Neural cell (in vitro differentiated cells): ENCODE measurements at regions not wholly inside any gene's neighbourhood (a gene's known extent, or its start where the extent isn't known, plus 50 kb on each side); places are given as distances from the start of the nearest gene placed in this dataset.

ENCODE experiments used
- H2AFZ ChIP-seq: fragments of 200-600, 300-800 bp; sonication (generic), shearing (Covaris generic); 2 replicates; pipeline ENCODE4 v1.6.0; 2014; ENCODE audit warnings: low read depth, mild to moderate bottlenecking, antibody characterized with exemption, low read length, moderate library complexity
- H3F3A ChIP-seq: fragments of 200-600 bp; shearing (Covaris generic); 2 replicates; pipeline ENCODE4 v1.6.1; 2016; ENCODE audit warnings: mild to moderate bottlenecking, moderate library complexity, mixed read lengths, antibody characterized with exemption, low read length; ENCODE audit not compliant: insufficient read depth, poor library complexity, severe bottlenecking
- H3K27ac ChIP-seq: fragments of 200-600, 300-800 bp; sonication (generic), shearing (Covaris generic); 2 replicates; pipeline ENCODE4 v1.5.1; 2014; ENCODE audit warnings: mild to moderate bottlenecking, low read length, moderate library complexity
- H3K27me3 ChIP-seq: fragments of 300-800, 200-600 bp; sonication (generic), shearing (Covaris generic); 2 replicates; pipeline ENCODE4 v1.6.0; 2014; ENCODE audit warnings: mild to moderate bottlenecking, low read depth, low read length, moderate library complexity; ENCODE audit not compliant: insufficient read depth
- H3K36me3 ChIP-seq: fragments of 300-800, 200-600 bp; sonication (generic), shearing (Covaris generic); 2 replicates; pipeline ENCODE4 v1.5.1; 2014; ENCODE audit warnings: mild to moderate bottlenecking, antibody characterized with exemption, low read length, moderate library complexity; ENCODE audit not compliant: insufficient read depth
- H3K4me2 ChIP-seq: fragments of 300-800, 200-600 bp; sonication (generic), shearing (Covaris generic); 2 replicates; pipeline ENCODE4 v1.6.0; 2014; ENCODE audit warnings: mild to moderate bottlenecking, low read length
- H3K4me3 ChIP-seq: fragments of 300-800, 200-600 bp; sonication (generic), shearing (Covaris generic); 2 replicates; pipeline ENCODE4 v1.5.1; 2014; ENCODE audit warnings: mild to moderate bottlenecking, low read length, moderate library complexity
- H3K79me2 ChIP-seq: fragments of 200-600 bp; shearing (Covaris generic); replicated peaks from 2 replicates; pipeline ENCODE4 v1.6.0; 2014; ENCODE audit warnings: mild to moderate bottlenecking, low read length, moderate library complexity; ENCODE audit not compliant: insufficient read depth
- H3K9ac ChIP-seq: fragments of 300-800, 200-600 bp; sonication (generic), shearing (Covaris generic); 2 replicates; pipeline ENCODE4 v1.6.1; 2016; ENCODE audit warnings: mild to moderate bottlenecking, low read length, mixed read lengths
- H3K9me2 ChIP-seq: fragments of 200-600 bp; shearing (Covaris generic); 2 replicates; pipeline ENCODE4 v1.6.1; 2016; ENCODE audit warnings: mild to moderate bottlenecking, low read length, mixed read lengths; ENCODE audit not compliant: insufficient read depth
- H3K9me3 ChIP-seq: fragments of 200-600, 300-800 bp; sonication (generic), shearing (Covaris generic); 2 replicates; pipeline ENCODE4 v1.6.1; 2016; ENCODE audit warnings: mild to moderate bottlenecking, mixed run types, low read length, moderate library complexity, mixed read lengths
- H4K20me1 ChIP-seq: fragments of 200-600 bp; shearing (Covaris generic); 2 replicates; pipeline ENCODE4 v1.6.1; 2016; ENCODE audit warnings: mild to moderate bottlenecking, mixed run types; ENCODE audit not compliant: insufficient read depth
- EP300 ChIP-seq: fragments of 450-650 bp; conservative IDR thresholded peaks from 2 replicates; pipeline ENCODE4 v1.6.1; 2014; ENCODE audit warnings: antibody characterized with exemption, mild to moderate bottlenecking, moderate library complexity; ENCODE audit not compliant: poor library complexity, severe bottlenecking
- EZH2 ChIP-seq: fragments of 200-600, 300-800 bp; shearing (Covaris generic), sonication (generic); IDR thresholded peaks from 2 replicates; pipeline ENCODE4 v1.6.1; 2014; ENCODE audit warnings: antibody characterized with exemption, low read length, borderline replicate concordance, mild to moderate bottlenecking; ENCODE audit not compliant: insufficient read depth, poor library complexity, severe bottlenecking
- MXI1 ChIP-seq: fragments of 450-650 bp; conservative IDR thresholded peaks from 2 replicates; pipeline ENCODE4 v1.6.1; 2014; ENCODE audit warnings: antibody characterized with exemption, mild to moderate bottlenecking; ENCODE audit not compliant: poor library complexity, severe bottlenecking
- POLR2AphosphoS5 ChIP-seq: IDR thresholded peaks from 2 replicates; pipeline ENCODE4 v1.6.1; 2012
- RAD21 ChIP-seq: fragments of 450-650 bp; conservative IDR thresholded peaks from 2 replicates; pipeline ENCODE4 v1.6.1; 2014; ENCODE audit warnings: antibody characterized with exemption, mild to moderate bottlenecking, moderate library complexity
- SMC3 ChIP-seq: fragments of 450-650 bp; conservative IDR thresholded peaks from 2 replicates; pipeline ENCODE4 v1.6.1; 2014; ENCODE audit warnings: antibody characterized with exemption, mild to moderate bottlenecking, moderate library complexity; ENCODE audit not compliant: poor library complexity
- TAF1 ChIP-seq: IDR thresholded peaks from 2 replicates; pipeline ENCODE4 v1.6.1; 2012; ENCODE audit warnings: low read depth
- TF ChIP-seq, protein P1 (sequence below): fragments of 450-650 bp; IDR thresholded peaks from 2 replicates; pipeline ENCODE4 v1.5.1; 2014; ENCODE audit warnings: antibody characterized with exemption, mild to moderate bottlenecking, moderate library complexity; ENCODE audit not compliant: poor library complexity, severe bottlenecking
- TF ChIP-seq, protein P2 (sequence below): IDR thresholded peaks from 2 replicates; pipeline ENCODE4 v1.6.1; 2012; ENCODE audit warnings: borderline replicate concordance

GRCh38 chr11:80321786-80322185, 881.0 kb upstream of the TENM4 start:
- H3K27me3 ChIP-seq, result no peaks in the 10 kb centered on the region
- no peaks in the 10 kb centered on the region for H4K20me1 ChIP-seq
- H3K4me2 ChIP-seq, result no peak overlapping the region
- H3K4me3 ChIP-seq, result no peak overlapping the region
- H3F3A ChIP-seq, result no peaks in the 10 kb centered on the region
- TF ChIP-seq, protein P1, sequence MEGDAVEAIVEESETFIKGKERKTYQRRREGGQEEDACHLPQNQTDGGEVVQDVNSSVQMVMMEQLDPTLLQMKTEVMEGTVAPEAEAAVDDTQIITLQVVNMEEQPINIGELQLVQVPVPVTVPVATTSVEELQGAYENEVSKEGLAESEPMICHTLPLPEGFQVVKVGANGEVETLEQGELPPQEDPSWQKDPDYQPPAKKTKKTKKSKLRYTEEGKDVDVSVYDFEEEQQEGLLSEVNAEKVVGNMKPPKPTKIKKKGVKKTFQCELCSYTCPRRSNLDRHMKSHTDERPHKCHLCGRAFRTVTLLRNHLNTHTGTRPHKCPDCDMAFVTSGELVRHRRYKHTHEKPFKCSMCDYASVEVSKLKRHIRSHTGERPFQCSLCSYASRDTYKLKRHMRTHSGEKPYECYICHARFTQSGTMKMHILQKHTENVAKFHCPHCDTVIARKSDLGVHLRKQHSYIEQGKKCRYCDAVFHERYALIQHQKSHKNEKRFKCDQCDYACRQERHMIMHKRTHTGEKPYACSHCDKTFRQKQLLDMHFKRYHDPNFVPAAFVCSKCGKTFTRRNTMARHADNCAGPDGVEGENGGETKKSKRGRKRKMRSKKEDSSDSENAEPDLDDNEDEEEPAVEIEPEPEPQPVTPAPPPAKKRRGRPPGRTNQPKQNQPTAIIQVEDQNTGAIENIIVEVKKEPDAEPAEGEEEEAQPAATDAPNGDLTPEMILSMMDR, result no peak
- TF ChIP-seq, protein P2, sequence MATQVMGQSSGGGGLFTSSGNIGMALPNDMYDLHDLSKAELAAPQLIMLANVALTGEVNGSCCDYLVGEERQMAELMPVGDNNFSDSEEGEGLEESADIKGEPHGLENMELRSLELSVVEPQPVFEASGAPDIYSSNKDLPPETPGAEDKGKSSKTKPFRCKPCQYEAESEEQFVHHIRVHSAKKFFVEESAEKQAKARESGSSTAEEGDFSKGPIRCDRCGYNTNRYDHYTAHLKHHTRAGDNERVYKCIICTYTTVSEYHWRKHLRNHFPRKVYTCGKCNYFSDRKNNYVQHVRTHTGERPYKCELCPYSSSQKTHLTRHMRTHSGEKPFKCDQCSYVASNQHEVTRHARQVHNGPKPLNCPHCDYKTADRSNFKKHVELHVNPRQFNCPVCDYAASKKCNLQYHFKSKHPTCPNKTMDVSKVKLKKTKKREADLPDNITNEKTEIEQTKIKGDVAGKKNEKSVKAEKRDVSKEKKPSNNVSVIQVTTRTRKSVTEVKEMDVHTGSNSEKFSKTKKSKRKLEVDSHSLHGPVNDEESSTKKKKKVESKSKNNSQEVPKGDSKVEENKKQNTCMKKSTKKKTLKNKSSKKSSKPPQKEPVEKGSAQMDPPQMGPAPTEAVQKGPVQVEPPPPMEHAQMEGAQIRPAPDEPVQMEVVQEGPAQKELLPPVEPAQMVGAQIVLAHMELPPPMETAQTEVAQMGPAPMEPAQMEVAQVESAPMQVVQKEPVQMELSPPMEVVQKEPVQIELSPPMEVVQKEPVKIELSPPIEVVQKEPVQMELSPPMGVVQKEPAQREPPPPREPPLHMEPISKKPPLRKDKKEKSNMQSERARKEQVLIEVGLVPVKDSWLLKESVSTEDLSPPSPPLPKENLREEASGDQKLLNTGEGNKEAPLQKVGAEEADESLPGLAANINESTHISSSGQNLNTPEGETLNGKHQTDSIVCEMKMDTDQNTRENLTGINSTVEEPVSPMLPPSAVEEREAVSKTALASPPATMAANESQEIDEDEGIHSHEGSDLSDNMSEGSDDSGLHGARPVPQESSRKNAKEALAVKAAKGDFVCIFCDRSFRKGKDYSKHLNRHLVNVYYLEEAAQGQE, result no peak
- TF ChIP-seq MXI1, result no peak
- TF ChIP-seq TAF1, result no peak
- no peak for TF ChIP-seq SMC3
- TF ChIP-seq EZH2, result no peak
- no peak for TF ChIP-seq POLR2AphosphoS5
- TF ChIP-seq RAD21, result no peak
- no peak for TF ChIP-seq EP300
- no peaks in the 10 kb centered on the region for H3K9me3 ChIP-seq
- no peak overlapping the region for H3K27ac ChIP-seq
- no peaks in the 10 kb centered on the region for H3K9me2 ChIP-seq
- no peaks in the 10 kb centered on the region for H3K36me3 ChIP-seq
- H3K79me2 ChIP-seq, result no peaks in the 10 kb centered on the region
- no peak overlapping the region for H3K9ac ChIP-seq
- no peak overlapping the region for H2AFZ ChIP-seq

- no peaks in the 10 kb centered on the region for H3K79me2 ChIP-seq
- no peaks in the 10 kb centered on the region for H3K9me2 ChIP-seq
- no peaks in the 10 kb centered on the region for H3K36me3 ChIP-seq
- H4K20me1 ChIP-seq, result no peaks in the 10 kb centered on the region
- H3F3A ChIP-seq, result no peaks in the 10 kb centered on the region
- H3K27me3 ChIP-seq, result no peaks in the 10 kb centered on the region
- H3K9ac ChIP-seq, result no peak overlapping the region
- H3K27ac ChIP-seq, result no peak overlapping the region
- H2AFZ ChIP-seq, result no peak overlapping the region
- H3K4me3 ChIP-seq, result no peak overlapping the region
- TF ChIP-seq MXI1 (no peak), EZH2 (no peak), RAD21 (no peak), TAF1 (no peak), POLR2AphosphoS5 (no peak), EP300 (no peak), SMC3 (no peak)
- TF ChIP-seq, protein P1, result no peak
- TF ChIP-seq, protein P2, result no peak
- H3K4me2 ChIP-seq, result no peak overlapping the region
- H3K9me3 ChIP-seq, result no peaks in the 10 kb centered on the region
Measured at GRCh38 chr11:80320765-80321164, 879.9 kb upstream of the TENM4 start.
